ENCODE measurements at regions not wholly inside any gene's neighbourhood (a gene's known extent, or its start where the extent isn't known, plus 50 kb on each side); places are given as distances from the start of the nearest gene placed in this dataset.

GRCh38 chr3:194245474-194245873 lies 105.7 kb downstream of the CPN2 start:
- Histone ChIP-seq H3K27me3 (ENCODE audit: insufficient read depth in 3 of 3, low read length in 2 of 3) (peaks cover 0 to 3% (median 0%) of the 10 kb centered on the region in 3 donors), H3K36me3 (ENCODE audit: insufficient read depth in 1 of 2, low read depth in 1 of 2) (no peaks in the 10 kb centered on the region), H3K9me3 (no peaks in the 10 kb centered on the region), H3K4me3 (no peak overlapping the region), H3K27ac (no peak overlapping the region), H3K4me1 (peaks cover 7% of the 10 kb centered on the region)
- 98 to 100% (median 100%) methylated on average over 2 of the region's 2 CpGs for WGBS, 3 donors
- intact Hi-C loops (cut with DNase I) = no loop called here
- ATAC-seq = no peak
- no peak for TF ChIP-seq CTCF (IDR thresholded peaks at IDR 0.05)
- no peak for DNase-seq

- Histone ChIP-seq H3K27ac (no peak overlapping the region), H3K36me3 (ENCODE audit: insufficient read depth in 1 of 2, low read depth in 1 of 2) (no peaks in the 10 kb centered on the region), H3K9me3 (no peaks in the 10 kb centered on the region), H3K4me1 (peaks cover 13% of the 10 kb centered on the region), H3K4me3 (no peak overlapping the region), H3K27me3 (ENCODE audit: insufficient read depth in 3 of 3, low read length in 2 of 3) (peaks cover 0 to 3% (median 0%) of the 10 kb centered on the region in 3 donors)
- WGBS, 3 donors = 75 to 90% (median 82%) methylated on average over 4 of the region's 4 CpGs
- ATAC-seq (no peak), DNase-seq (no peak)
- intact Hi-C loops (cut with DNase I) = no loop called here
- no peak for TF ChIP-seq CTCF (IDR thresholded peaks at IDR 0.05)
Measured at GRCh38 chr3:194245975-194246561, 105.1 kb downstream of the CPN2 start.

DNA sequence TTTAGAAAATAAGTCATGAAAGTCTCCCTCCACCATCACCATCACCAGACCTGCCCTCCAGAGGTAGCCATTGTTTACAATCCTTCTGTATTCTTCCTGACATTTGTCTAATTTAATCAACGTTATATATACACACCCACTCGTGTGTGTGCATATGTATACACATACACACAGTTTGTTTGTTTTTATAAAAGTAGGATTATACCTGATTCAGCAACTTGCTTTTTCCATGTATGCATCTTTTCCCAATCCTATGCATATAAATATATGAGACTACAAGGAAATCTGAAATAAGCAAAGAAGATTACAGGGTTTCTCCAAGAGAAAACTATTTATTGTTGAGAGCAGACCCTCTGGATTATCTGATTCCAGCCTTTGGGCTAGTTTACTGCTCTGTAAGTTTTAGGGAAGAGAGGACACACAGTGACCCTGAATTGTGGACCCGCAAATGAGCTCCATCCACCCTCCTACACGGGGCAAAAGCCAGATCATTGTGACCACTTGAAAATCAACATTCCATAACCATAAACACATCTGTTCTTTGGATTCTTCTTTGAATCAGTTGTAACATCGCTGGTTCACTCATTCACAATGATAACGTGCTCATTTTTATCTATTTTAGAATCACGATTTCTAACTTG lies 104.3 kb downstream of the CPN2 start:
- intact Hi-C loops (cut with DNase I) = no loop called here
- Histone ChIP-seq H3K27me3 (ENCODE audit: insufficient read depth in 3 of 3, low read length in 2 of 3) (peaks cover 0 to 3% (median 0%) of the 10 kb centered on the region in 3 donors), H3K9me3 (no peaks in the 10 kb centered on the region), H3K4me1 (peaks cover 13% of the 10 kb centered on the region), H3K4me3 (no peak overlapping the region), H3K36me3 (ENCODE audit: insufficient read depth in 1 of 2, low read depth in 1 of 2) (no peaks in the 10 kb centered on the region), H3K27ac (no peak overlapping the region)
- TF ChIP-seq CTCF (IDR thresholded peaks at IDR 0.05) = no peak
- WGBS, 3 donors = 92 to 94% (median 93%) methylated on average over 7 of the region's 7 CpGs
- DNase-seq (no peak), ATAC-seq (no peak)

DNA sequence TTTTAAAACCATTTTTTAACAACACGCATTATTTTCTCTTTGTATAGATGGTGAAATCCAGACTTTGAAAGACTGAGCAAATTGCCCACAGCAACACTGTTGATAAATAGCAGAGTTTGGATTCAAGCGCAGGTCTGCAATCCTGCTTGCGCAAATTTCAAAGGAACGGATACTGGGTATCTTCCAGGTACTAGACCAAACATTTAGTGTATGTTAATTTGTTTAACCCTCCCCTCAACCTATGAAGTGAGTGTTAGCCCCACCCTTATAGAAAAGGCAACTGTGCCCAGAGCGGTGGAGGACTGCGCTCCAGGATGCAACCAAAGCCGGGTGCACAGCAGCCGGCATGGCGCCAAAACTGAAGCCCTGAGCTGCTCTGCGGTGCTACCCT lies 103.8 kb downstream of the CPN2 start:
- DNase-seq (no peak), ATAC-seq (no peak)
- Histone ChIP-seq H3K27ac (no peak overlapping the region), H3K27me3 (ENCODE audit: insufficient read depth in 3 of 3, low read length in 2 of 3) (peaks cover 0 to 3% (median 0%) of the 10 kb centered on the region in 3 donors), H3K36me3 (ENCODE audit: insufficient read depth in 1 of 2, low read depth in 1 of 2) (no peaks in the 10 kb centered on the region), H3K4me1 (peaks cover 13% of the 10 kb centered on the region), H3K4me3 (no peak overlapping the region), H3K9me3 (no peaks in the 10 kb centered on the region)
- TF ChIP-seq CTCF (IDR thresholded peaks at IDR 0.05) = no peak
- intact Hi-C loops (cut with DNase I) = no loop called here
- WGBS, 3 donors = 96 to 97% (median 97%) methylated on average over 10 of the region's 10 CpGs
